SU-DHL-6 (cell line): ENCODE measurements at regions not wholly inside any gene's neighbourhood (a gene's known extent, or its start where the extent isn't known, plus 50 kb on each side); places are given as distances from the start of the nearest gene placed in this dataset.

Source experiments
- H2AFZ ChIP-seq: fragments of 200-600 bp; sonication (generic); 2 replicates; pipeline ENCODE4 v1.6.1; 2014; ENCODE audit warnings: low read depth, mild to moderate bottlenecking, moderate library complexity, mixed read lengths, antibody characterized with exemption, low read length; ENCODE audit not compliant: severe bottlenecking
- H3F3A ChIP-seq: fragments of 200-600 bp; shearing (Covaris generic); 2 replicates; pipeline ENCODE4 v1.6.0; 2016; ENCODE audit warnings: antibody characterized with exemption, mild to moderate bottlenecking; ENCODE audit not compliant: insufficient read depth
- H3K27ac ChIP-seq: fragments of 200-600 bp; sonication (generic); 2 replicates; pipeline ENCODE4 v1.5.1; 2016; ENCODE audit warnings: low read depth, mild to moderate bottlenecking, low read length, moderate library complexity, mixed read lengths
- H3K27me3 ChIP-seq: fragments of 200-600 bp; sonication (generic), shearing (Covaris generic); 2 replicates; pipeline ENCODE4 v1.6.0; 2014; ENCODE audit warnings: mild to moderate bottlenecking, low read length
- H3K36me3 ChIP-seq: fragments of 200-600 bp; sonication (generic); 2 replicates; pipeline ENCODE4 v1.6.1; 2014; ENCODE audit warnings: mild to moderate bottlenecking, low read length, mixed read lengths
- H3K4me2 ChIP-seq: fragments of 300-600, 200-600 bp; shearing (Covaris generic), sonication (generic); 2 replicates; pipeline ENCODE4 v1.6.0; 2014; ENCODE audit warnings: low read length, low read depth, mild to moderate bottlenecking; ENCODE audit not compliant: poor library complexity, severe bottlenecking
- H3K4me3 ChIP-seq: fragments of 200-600 bp; sonication (generic); 2 replicates; pipeline ENCODE4 v1.5.1; 2014; ENCODE audit warnings: antibody characterized with exemption, low read length, mild to moderate bottlenecking, mixed read lengths; ENCODE audit not compliant: insufficient read depth, poor library complexity, severe bottlenecking
- H3K79me2 ChIP-seq: fragments of 200-600 bp; sonication (generic); 2 replicates; pipeline ENCODE4 v1.6.1; 2014; ENCODE audit warnings: mild to moderate bottlenecking, low read length, moderate library complexity; ENCODE audit not compliant: insufficient read depth
- H3K9ac ChIP-seq: fragments of 200-600 bp; sonication (generic); 2 replicates; pipeline ENCODE4 v1.7.0; 2014; ENCODE audit warnings: mild to moderate bottlenecking, low read length
- H3K9me2 ChIP-seq: fragments of 200-600 bp; sonication (generic); replicated peaks from 2 replicates; pipeline ENCODE4 v1.6.1; 2014; ENCODE audit warnings: low read length; ENCODE audit not compliant: insufficient read depth
- H3K9me3 ChIP-seq: fragments of 200-600 bp; sonication (generic); 2 replicates; pipeline ENCODE4 v1.6.1; 2014; ENCODE audit warnings: low read length, mixed read lengths; ENCODE audit not compliant: insufficient read depth
- H4K20me1 ChIP-seq: fragments of 200-600 bp; sonication (generic); 2 replicates; pipeline ENCODE4 v1.6.1; 2014; ENCODE audit warnings: low read depth, mild to moderate bottlenecking, antibody characterized with exemption, low read length, moderate library complexity, mixed read lengths
- CTCF ChIP-seq: fragments of 200-600 bp; sonication (generic); IDR thresholded peaks from one replicate; pipeline ENCODE4 v1.5.1; 2017; ENCODE audit warnings: antibody characterized with exemption, mild to moderate bottlenecking, low read length, moderate library complexity; ENCODE audit not compliant: insufficient read depth, poor library complexity, severe bottlenecking
- EZH2phosphoT487 ChIP-seq: fragments of 200-600 bp; sonication (generic), shearing (Covaris generic); conservative IDR thresholded peaks from 2 replicates; pipeline ENCODE4 v1.6.1; 2018; ENCODE audit warnings: mild to moderate bottlenecking, antibody characterized with exemption, low read length, moderate library complexity, mixed read lengths

- Histone ChIP-seq H3K27me3 (no peaks in the 10 kb centered on the region), H3F3A (no peaks in the 10 kb centered on the region), H3K79me2 (no peaks in the 10 kb centered on the region), H3K9me2 (no peaks in the 10 kb centered on the region), H3K9me3 (no peaks in the 10 kb centered on the region), H3K9ac (no peak overlapping the region), H4K20me1 (no peaks in the 10 kb centered on the region), H3K36me3 (no peaks in the 10 kb centered on the region), H2AFZ (no peak overlapping the region), H3K27ac (no peak overlapping the region), H3K4me2 (no peak overlapping the region), H3K4me3 (no peak overlapping the region)
- TF ChIP-seq CTCF (no peak), EZH2phosphoT487 (no peak)
Measured at GRCh38 chr20:56893226-56893917, 264.3 kb downstream of the TFAP2C start.

GRCh38 chr20:56896447-56896846 lies 267.3 kb downstream of the TFAP2C start:
- no peaks in the 10 kb centered on the region for H3F3A ChIP-seq
- H3K9ac ChIP-seq: no peak overlapping the region
- H3K27me3 ChIP-seq: no peaks in the 10 kb centered on the region
- no peak overlapping the region for H3K27ac ChIP-seq
- H3K9me3 ChIP-seq: no peaks in the 10 kb centered on the region
- H3K9me2 ChIP-seq: no peaks in the 10 kb centered on the region
- no peaks in the 10 kb centered on the region for H3K79me2 ChIP-seq
- no peaks in the 10 kb centered on the region for H4K20me1 ChIP-seq
- H3K36me3 ChIP-seq: no peaks in the 10 kb centered on the region
- H2AFZ ChIP-seq: no peak overlapping the region
- no peak overlapping the region for H3K4me3 ChIP-seq
- TF ChIP-seq EZH2phosphoT487: no peak
- TF ChIP-seq CTCF: no peak
- no peak overlapping the region for H3K4me2 ChIP-seq

GRCh38 chr20:56897318-56897957 lies 268.3 kb downstream of the TFAP2C start:
- Histone ChIP-seq H3K9ac (no peak overlapping the region), H3K36me3 (no peaks in the 10 kb centered on the region), H3K4me3 (no peak overlapping the region), H3K27me3 (no peaks in the 10 kb centered on the region), H4K20me1 (no peaks in the 10 kb centered on the region), H2AFZ (no peak overlapping the region), H3K79me2 (no peaks in the 10 kb centered on the region), H3K27ac (no peak overlapping the region), H3K9me3 (no peaks in the 10 kb centered on the region), H3K9me2 (no peaks in the 10 kb centered on the region), H3K4me2 (no peak overlapping the region), H3F3A (no peaks in the 10 kb centered on the region)
- TF ChIP-seq EZH2phosphoT487 (no peak), CTCF (no peak)
